MM.1S (cell line): ENCODE measurements at regions not wholly inside any gene's neighbourhood (a gene's known extent, or its start where the extent isn't known, plus 50 kb on each side); places are given as distances from the start of the nearest gene placed in this dataset.

Experiments
- CTCF ChIP-seq: fragments of 300-600 bp; sonication (generic); IDR thresholded peaks from 2 replicates; pipeline ENCODE4 v1.5.1; 2016; ENCODE audit warnings: antibody characterized with exemption, low read length, mixed read lengths
- EZH2phosphoT487 ChIP-seq: fragments of 300-600 bp; sonication (generic); IDR thresholded peaks from 2 replicates; pipeline ENCODE4 v1.6.1; 2018; ENCODE audit warnings: antibody characterized with exemption, low read length

GRCh38 chr2:133655610-133656009 is 87.3 kb upstream of the NCKAP5 start:
- TF ChIP-seq CTCF (no peak), EZH2phosphoT487 (no peak)
